Right ventricle myocardium superior (tissue), 1 donor: ENCODE measurements at regions not wholly inside any gene's neighbourhood (a gene's known extent, or its start where the extent isn't known, plus 50 kb on each side); places are given as distances from the start of the nearest gene placed in this dataset.
"Not testable (repeated sequence)": the region's sequence is repeated elsewhere in the genome, so short reads cannot be mapped to it uniquely, and the experiment has no call there.

Experiments used
- ATAC-seq: fragments of 200-7000 bp; cut with Tn5 transposase; one replicate; pipeline ENCODE4 v1.9.1; 2020; ENCODE audit warnings: mild to moderate bottlenecking; ENCODE audit not compliant: poor library complexity
- DNase-seq: peaks from one replicate; pipeline ENCODE4 v3.0.0-alpha.2; 2020
- intact Hi-C: fragments of 100-400 bp; cut with DNase I; formaldehyde crosslinking; loops from one replicate; pipeline ENCODE4 v1.11.2; 2022
- donor health status: DM: no; HTN: yes; CAD: no; lungs with severe emphysema.

GRCh38 chr12:123050331-123050831, 69.9 kb downstream of the ARL6IP4 start:
- peak; percentile 92 for ATAC-seq
- peak; percentile 68 for DNase-seq
- intact Hi-C loops: no loop called here

GRCh38 chr12:123049398-123050240, 69.1 kb downstream of the ARL6IP4 start:
- peak; percentile 21 for ATAC-seq
- DNase-seq: no peak
- intact Hi-C loops: loop anchor here (10.0 kb wide), 1 partner anchor 55 kb away; no protein-coding TSS in a partner anchor

- not testable (repeated sequence) for ATAC-seq, DNase-seq
- intact Hi-C loops: loop anchor here (10.0 kb wide), 1 partner anchor 57 kb away; no protein-coding TSS in a partner anchor
Measured at GRCh38 chr12:123047892-123048291, 67.4 kb downstream of the ARL6IP4 start.

- intact Hi-C loops: loop anchor here (10.0 kb wide), 1 partner anchor 58 kb away; no protein-coding TSS in a partner anchor
- no peak for DNase-seq
- ATAC-seq: no peak
Measured at GRCh38 chr12:123047289-123047688, 66.8 kb downstream of the ARL6IP4 start.

- intact Hi-C loops: loop anchor here (10.0 kb wide), 1 partner anchor 58 kb away; no protein-coding TSS in a partner anchor
- DNase-seq (no peak), ATAC-seq (no peak)
Measured at GRCh38 chr12:123046431-123046830, 66.0 kb downstream of the ARL6IP4 start.

GRCh38 chr12:123045678-123046077, 65.2 kb downstream of the ARL6IP4 start:
- ATAC-seq (no peak), DNase-seq (no peak)
- intact Hi-C loops: loop anchor here (10.0 kb wide), 1 partner anchor 59 kb away; no protein-coding TSS in a partner anchor

GRCh38 chr12:123044351-123044750, 63.9 kb downstream of the ARL6IP4 start:
- no peak for ATAC-seq
- intact Hi-C loops: loop anchor here (5.0 to 10.0 kb wide), 2 partner anchors 60 to 108 kb away; partner anchors contain the start of gene PITPNM2

GRCh38 chr12:123043536-123044001, 63.1 kb downstream of the ARL6IP4 start:
- DNase-seq: peak; percentile 90
- intact Hi-C loops: loop anchor here (5.0 to 10.0 kb wide), 2 partner anchors 61 to 109 kb away; partner anchors contain the start of gene PITPNM2
- peak; percentile 96 for ATAC-seq

More at GRCh38 chr12:123044351-123044750, 63.9 kb downstream of the ARL6IP4 start:
- DNase-seq: no peak

- DNase-seq (no peak), ATAC-seq (no peak)
- intact Hi-C loops: loop anchor here (5.0 to 10.0 kb wide), 2 partner anchors 62 to 109 kb away; partner anchors contain the start of gene PITPNM2
Measured at GRCh38 chr12:123042833-123043232, 62.4 kb downstream of the ARL6IP4 start.

- intact Hi-C loops: loop anchor here (5.0 to 10.0 kb wide), 2 partner anchors 63 to 110 kb away; partner anchors contain the start of gene PITPNM2
- peak; percentile 4 for ATAC-seq
- DNase-seq: no peak
Measured at GRCh38 chr12:123041811-123042655, 61.6 kb downstream of the ARL6IP4 start.

- ATAC-seq (no peak), DNase-seq (peak; percentile 7)
- intact Hi-C loops: loop anchor here (5.0 to 10.0 kb wide), 2 partner anchors 64 to 111 kb away; partner anchors contain the start of gene PITPNM2
Measured at GRCh38 chr12:123041042-123041531, 60.6 kb downstream of the ARL6IP4 start.

- intact Hi-C loops: loop anchor here (5.0 to 10.0 kb wide), 2 partner anchors 65 to 112 kb away; partner anchors contain the start of gene PITPNM2
- ATAC-seq (no peak), DNase-seq (no peak)
Measured at GRCh38 chr12:123040106-123040505, 59.6 kb downstream of the ARL6IP4 start.

GRCh38 chr12:123038966-123039365, 58.5 kb downstream of the ARL6IP4 start:
- ATAC-seq: no peak
- intact Hi-C loops: no loop called here
- peak; percentile 25 for DNase-seq

- DNase-seq: peak; percentile 1
- intact Hi-C loops: no loop called here
Measured at GRCh38 chr12:123038486-123038885, 58.0 kb downstream of the ARL6IP4 start.

GRCh38 chr12:123037791-123038190, 57.3 kb downstream of the ARL6IP4 start:
- intact Hi-C loops: no loop called here
- peak; percentile 12 for DNase-seq
- ATAC-seq: no peak

More at GRCh38 chr12:123038486-123038885, 58.0 kb downstream of the ARL6IP4 start:
- no peak for ATAC-seq

GRCh38 chr12:123036466-123037285, 56.2 kb downstream of the ARL6IP4 start:
- intact Hi-C loops: no loop called here
- ATAC-seq: no peak
- DNase-seq: peak; percentile 4

- no peak for ATAC-seq
- intact Hi-C loops: no loop called here
- peak; percentile 1 for DNase-seq
Measured at GRCh38 chr12:123035841-123036240, 55.4 kb downstream of the ARL6IP4 start.
